IMR-90 (cell line): ENCODE measurements at regions not wholly inside any gene's neighbourhood (a gene's known extent, or its start where the extent isn't known, plus 50 kb on each side); places are given as distances from the start of the nearest gene placed in this dataset.

Source experiments
- ATAC-seq: fragments of 200-7000 bp; cut with Tn5 transposase; 2 replicates; pipeline ENCODE4 v1.9.1; 2020; ENCODE audit warnings: low read depth, mild to moderate bottlenecking, moderate library complexity
- BruUV-seq: library from RNA; stranded (reverse); fragments of 400-500 nt; replicated peaks from 2 replicates; lab custom pipeline; 2021; lab: Mats Ljungman, UMichigan
- CTCF ChIA-PET: fragments of 300-600 bp; formaldehyde crosslinking; extraction: SDS; loops from one replicate; lab custom pipeline; 2021; ENCODE audit warnings: antibody characterized with exemption; lab: Yijun Ruan, JAX
- POLR2A ChIA-PET: fragments of 300-600 bp; sonication (Branson Sonifier 250); formaldehyde crosslinking; loops from one replicate; lab custom pipeline; 2022; ENCODE audit warnings: antibody characterized with exemption; ENCODE audit not compliant: unreplicated experiment; lab: Charles Lee
- DNase-seq: peaks from one replicate; pipeline ENCODE4 v3.0.0; 2013
- H2AFZ ChIP-seq: replicated peaks from 2 replicates; pipeline ENCODE3; 2013; ENCODE audit warnings: low read length, mild to moderate bottlenecking; ENCODE audit not compliant: poor library complexity
- H2AK5ac ChIP-seq: 2 replicates; pipeline ENCODE4 v1.6.1; 2013; ENCODE audit warnings: low read depth, low read length, inconsistent platforms
- H2AK9ac ChIP-seq: replicated peaks from 2 replicates; pipeline ENCODE3; 2013; ENCODE audit warnings: mild to moderate bottlenecking, low read depth, low read length, moderate library complexity; ENCODE audit not compliant: poor library complexity
- H2BK120ac ChIP-seq: 2 replicates; pipeline ENCODE4 v1.6.1; 2013; ENCODE audit warnings: low read depth, low read length, inconsistent platforms
- H2BK15ac ChIP-seq: 3 replicates; pipeline ENCODE4 v1.6.1; 2013; ENCODE audit warnings: low read depth, low read length, inconsistent platforms
- H2BK20ac ChIP-seq: 2 replicates; pipeline ENCODE4 v1.6.1; 2013; ENCODE audit warnings: low read depth, mild to moderate bottlenecking, inconsistent platforms, low read length, moderate library complexity
- H2BK5ac ChIP-seq: 2 replicates; pipeline ENCODE4 v1.6.1; 2013; ENCODE audit warnings: mild to moderate bottlenecking, low read depth, low read length, inconsistent platforms; ENCODE audit not compliant: poor library complexity, severe bottlenecking
- H3K14ac ChIP-seq: replicated peaks from 2 replicates; pipeline ENCODE4 v1.6.1; 2013; ENCODE audit warnings: low read depth, low read length, inconsistent platforms
- H3K18ac ChIP-seq: 2 replicates; pipeline ENCODE4 v1.6.1; 2013; ENCODE audit warnings: low read depth, low read length, control low read depth
- H3K23ac ChIP-seq: 2 replicates; pipeline ENCODE4 v1.6.1; 2013; ENCODE audit warnings: low read depth, low read length, inconsistent platforms
- H3K27ac ChIP-seq: 2 replicates; pipeline ENCODE4 v1.5.1; 2013; ENCODE audit warnings: mild to moderate bottlenecking, control low read depth, low read length; ENCODE audit not compliant: insufficient read depth
- H3K27me3 ChIP-seq: 2 replicates; pipeline ENCODE4 v1.6.1; 2013; ENCODE audit warnings: low read length; ENCODE audit not compliant: control insufficient read depth, insufficient read depth
- H3K36me3 ChIP-seq: 2 replicates; pipeline ENCODE4 v1.6.1; 2013; ENCODE audit warnings: low read length, mixed read lengths; ENCODE audit not compliant: control insufficient read depth, insufficient read depth
- H3K4ac ChIP-seq: 2 replicates; pipeline ENCODE4 v1.6.1; 2013; ENCODE audit warnings: low read depth, low read length, inconsistent platforms
- H3K4me1 ChIP-seq: 2 replicates; pipeline ENCODE4 v1.6.1; 2013; ENCODE audit warnings: low read length, mixed read lengths; ENCODE audit not compliant: control insufficient read depth, insufficient read depth
- H3K4me2 ChIP-seq: 2 replicates; pipeline ENCODE4 v1.6.1; 2013; ENCODE audit warnings: low read depth, mild to moderate bottlenecking, control low read depth, low read length, moderate library complexity
- H3K4me3 ChIP-seq: 2 replicates; pipeline ENCODE4 v1.5.1; 2013; ENCODE audit warnings: low read depth, mild to moderate bottlenecking, control low read depth, low read length, moderate library complexity; ENCODE audit not compliant: insufficient read depth
- H3K56ac ChIP-seq: 2 replicates; pipeline ENCODE4 v1.6.1; 2013; ENCODE audit warnings: low read length, inconsistent platforms; ENCODE audit not compliant: insufficient read depth; ENCODE audit errors: extremely low read depth
- H3K79me1 ChIP-seq, 2 experiments: 2 replicates each; pipeline ENCODE4 v1.6.1; 2013; ENCODE audit warnings: low read length in 2 of 2, inconsistent platforms in 1 of 2, low read depth in 1 of 2
- H3K9ac ChIP-seq: 2 replicates; pipeline ENCODE4 v1.6.1; 2013; ENCODE audit warnings: low read depth, low read length, control low read depth
- H3K9me1 ChIP-seq: 2 replicates; pipeline ENCODE4 v1.6.1; 2013; ENCODE audit warnings: low read length, inconsistent platforms; ENCODE audit not compliant: insufficient read depth
- H3K9me3 ChIP-seq: 2 replicates; pipeline ENCODE4 v1.6.1; 2013; ENCODE audit warnings: low read length; ENCODE audit not compliant: control insufficient read depth, insufficient read depth
- H4K20me1 ChIP-seq: 2 replicates; pipeline ENCODE4 v1.6.1; 2013; ENCODE audit warnings: low read length, inconsistent platforms; ENCODE audit not compliant: insufficient read depth
- H4K5ac ChIP-seq: 2 replicates; pipeline ENCODE4 v1.6.1; 2013; ENCODE audit warnings: mild to moderate bottlenecking, low read depth, low read length, control low read depth
- H4K8ac ChIP-seq, 2 experiments: 2 replicates each; pipeline ENCODE4 v1.6.1; 2013; ENCODE audit warnings: low read depth in 2 of 2, low read length in 2 of 2, control low read depth in 1 of 2, inconsistent platforms in 1 of 2
- H4K91ac ChIP-seq: 2 replicates; pipeline ENCODE4 v1.6.1; 2013; ENCODE audit warnings: low read depth, low read length, inconsistent platforms; ENCODE audit not compliant: insufficient read depth
- CEBPB ChIP-seq: IDR thresholded peaks from 2 replicates; pipeline ENCODE4 v1.6.1; 2012; ENCODE audit warnings: low read depth, low read length, improper control_type of control experiment
- CHD1 ChIP-seq: IDR thresholded peaks from 2 replicates; pipeline ENCODE4 v1.6.1; 2012; ENCODE audit warnings: low read depth, low read length, improper control_type of control experiment
- FOS ChIP-seq: fragments of 150-350 bp; IDR thresholded peaks from 2 replicates; pipeline ENCODE4 v1.6.1; 2016; ENCODE audit warnings: low read depth, low read length
- POLR2A ChIP-seq: IDR thresholded peaks from 2 replicates; pipeline ENCODE4 v1.6.1; 2012; ENCODE audit warnings: mild to moderate bottlenecking, low read depth, low read length
- SMC3 ChIP-seq: fragments of 150-350 bp; IDR thresholded peaks from 2 replicates; pipeline ENCODE4 v1.6.1; 2016; ENCODE audit warnings: low read depth, mild to moderate bottlenecking, antibody characterized with exemption, low read length, moderate library complexity
- WGBS, 2 experiments: methylation state at CpG; one replicate each; pipeline versions ENCODE4 v1.1.5 to v1.1.7; 2013; ENCODE audit warnings: missing lambda C conversion rate in 2 of 2; ENCODE audit not compliant: insufficient read length in 1 of 2; ENCODE audit errors: extremely low coverage in 2 of 2; 5-methylcytosine and 5-hydroxymethylcytosine counted together
- dilution Hi-C: fragments of 300-500 bp; cut with HindIII; formaldehyde crosslinking; loops from one replicate; pipeline ENCODE4 v1.14.3; 2018; ENCODE audit warnings: low sequenced_read_pairs; ENCODE audit not compliant: unreplicated experiment
- in situ Hi-C: fragments of 300-500 bp; cut with MboI; formaldehyde crosslinking; loops from 3 replicates; pipeline ENCODE4 v1.14.3; 2019; ENCODE audit warnings: low sequenced_read_pairs, inconsistent platforms, mixed read lengths
- intact Hi-C: fragments of 100-400 bp; cut with micrococcal nuclease; formaldehyde crosslinking; loops from 2 replicates; pipeline ENCODE4 v1.10.0; 2022
- TF ChIP-seq, protein P1 (sequence below): fragments of 150-350 bp; IDR thresholded peaks from 2 replicates; pipeline ENCODE4 v1.6.1; 2016; ENCODE audit warnings: low read depth, mild to moderate bottlenecking, low read length, moderate library complexity, borderline replicate concordance

GRCh38 chr1:87511449-87511848 lies 182.8 kb downstream of the LMO4 start:
- WGBS, 2 experiments, result no CpG with 5 or more reads among the region's 1 CpG
- in situ Hi-C loops, result no loop called here

More at GRCh38 chr1:87511449-87511848, 182.8 kb downstream of the LMO4 start:
- CTCF ChIA-PET, result no interaction called here
- POLR2A ChIA-PET, result no interaction called here
- Histone ChIP-seq H3K4ac (no peak overlapping the region), H2BK120ac (no peak overlapping the region), H2BK20ac (no peak overlapping the region), H4K20me1 (no peaks in the 10 kb centered on the region), H4K8ac (no peak overlapping the region), H3K4me1 (peaks cover 11% of the 10 kb centered on the region), H3K27me3 (no peaks in the 10 kb centered on the region), H3K56ac (no peak overlapping the region), H4K5ac (no peak overlapping the region), H2AFZ (no peak overlapping the region), H2BK15ac (no peak overlapping the region), H3K36me3 (no peaks in the 10 kb centered on the region), H3K9me3 (no peaks in the 10 kb centered on the region), H4K91ac (no peak overlapping the region), H3K4me3 (no peak overlapping the region), H2AK9ac (no peak overlapping the region), H3K27ac (no peak overlapping the region), H3K14ac (no peak overlapping the region), H3K4me2 (no peak overlapping the region), H2AK5ac (no peak overlapping the region), H3K79me1 (no peaks in the 10 kb centered on the region), H3K9ac (no peak overlapping the region), H3K18ac (no peak overlapping the region), H3K23ac (no peak overlapping the region), H2BK5ac (no peak overlapping the region), H3K9me1 (peaks cover 3% of the 10 kb centered on the region; the same call in 1 of the 2 replicates)
- no TSS peak for BruUV-seq
- DNase-seq (no peak), ATAC-seq (no peak)
- intact Hi-C loops, result loop anchor here (10.0 kb wide), 1 partner anchor 443 kb away; no protein-coding TSS in a partner anchor
- peak; percentile 60 for TF ChIP-seq CEBPB
- no peak for TF ChIP-seq FOS
- no peak for TF ChIP-seq POLR2A
- no peak for TF ChIP-seq SMC3
- TF ChIP-seq, protein P1, sequence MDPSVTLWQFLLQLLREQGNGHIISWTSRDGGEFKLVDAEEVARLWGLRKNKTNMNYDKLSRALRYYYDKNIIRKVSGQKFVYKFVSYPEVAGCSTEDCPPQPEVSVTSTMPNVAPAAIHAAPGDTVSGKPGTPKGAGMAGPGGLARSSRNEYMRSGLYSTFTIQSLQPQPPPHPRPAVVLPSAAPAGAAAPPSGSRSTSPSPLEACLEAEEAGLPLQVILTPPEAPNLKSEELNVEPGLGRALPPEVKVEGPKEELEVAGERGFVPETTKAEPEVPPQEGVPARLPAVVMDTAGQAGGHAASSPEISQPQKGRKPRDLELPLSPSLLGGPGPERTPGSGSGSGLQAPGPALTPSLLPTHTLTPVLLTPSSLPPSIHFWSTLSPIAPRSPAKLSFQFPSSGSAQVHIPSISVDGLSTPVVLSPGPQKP, result no peak
- no peak for TF ChIP-seq CHD1
- dilution Hi-C loops, result no loop called here
